ENCODE measurements at regions not wholly inside any gene's neighbourhood (a gene's known extent, or its start where the extent isn't known, plus 50 kb on each side); places are given as distances from the start of the nearest gene placed in this dataset.

DNA sequence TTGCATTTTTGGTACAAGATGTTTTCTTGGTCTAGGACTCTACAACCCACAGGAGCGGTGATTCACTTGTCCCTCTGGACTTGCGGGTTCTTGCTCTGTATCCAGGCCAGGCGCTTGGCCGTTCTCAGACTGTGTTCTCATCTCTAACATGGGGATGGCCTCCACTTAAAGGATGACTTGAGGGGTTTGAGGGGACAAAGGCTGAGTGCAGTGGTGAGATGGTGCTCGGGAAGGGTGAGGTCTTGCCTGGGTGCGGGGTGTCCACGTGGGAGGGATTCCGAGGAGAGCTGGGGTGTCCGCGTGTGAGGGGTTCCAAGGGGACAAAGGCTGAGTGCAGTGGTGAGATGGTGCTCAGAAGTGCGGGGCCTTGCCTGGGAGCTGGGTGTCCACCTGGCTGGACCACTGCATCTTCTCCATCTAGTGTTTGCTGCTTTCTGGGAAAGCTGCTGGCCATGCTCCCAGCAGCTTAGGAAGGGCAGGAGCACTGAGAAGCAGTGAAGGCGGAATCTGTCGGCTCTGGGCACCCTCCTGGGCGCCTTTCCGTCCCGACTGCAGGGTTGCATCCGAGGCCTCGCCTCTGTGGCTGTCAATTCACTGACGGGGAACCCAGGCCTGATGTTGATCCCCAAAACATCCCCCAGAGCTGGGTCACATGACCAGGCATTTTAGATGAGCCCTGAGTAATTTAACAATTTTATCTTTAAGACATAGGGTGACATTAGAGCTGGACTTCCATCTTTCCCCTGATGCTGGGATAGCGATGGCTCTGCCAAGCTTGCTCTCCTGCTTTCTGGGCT, 280.5 kb upstream of the IRX4 start:
- TF ChIP-seq, protein P1, sequence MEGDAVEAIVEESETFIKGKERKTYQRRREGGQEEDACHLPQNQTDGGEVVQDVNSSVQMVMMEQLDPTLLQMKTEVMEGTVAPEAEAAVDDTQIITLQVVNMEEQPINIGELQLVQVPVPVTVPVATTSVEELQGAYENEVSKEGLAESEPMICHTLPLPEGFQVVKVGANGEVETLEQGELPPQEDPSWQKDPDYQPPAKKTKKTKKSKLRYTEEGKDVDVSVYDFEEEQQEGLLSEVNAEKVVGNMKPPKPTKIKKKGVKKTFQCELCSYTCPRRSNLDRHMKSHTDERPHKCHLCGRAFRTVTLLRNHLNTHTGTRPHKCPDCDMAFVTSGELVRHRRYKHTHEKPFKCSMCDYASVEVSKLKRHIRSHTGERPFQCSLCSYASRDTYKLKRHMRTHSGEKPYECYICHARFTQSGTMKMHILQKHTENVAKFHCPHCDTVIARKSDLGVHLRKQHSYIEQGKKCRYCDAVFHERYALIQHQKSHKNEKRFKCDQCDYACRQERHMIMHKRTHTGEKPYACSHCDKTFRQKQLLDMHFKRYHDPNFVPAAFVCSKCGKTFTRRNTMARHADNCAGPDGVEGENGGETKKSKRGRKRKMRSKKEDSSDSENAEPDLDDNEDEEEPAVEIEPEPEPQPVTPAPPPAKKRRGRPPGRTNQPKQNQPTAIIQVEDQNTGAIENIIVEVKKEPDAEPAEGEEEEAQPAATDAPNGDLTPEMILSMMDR (IDR thresholded peaks at IDR 0.05; ENCODE audit: insufficient read depth, missing control alignments) = no peak
- DNase-seq (ENCODE audit: insufficient read length, low spot score) (no peak), FAIRE-seq (no peak)

DNA sequence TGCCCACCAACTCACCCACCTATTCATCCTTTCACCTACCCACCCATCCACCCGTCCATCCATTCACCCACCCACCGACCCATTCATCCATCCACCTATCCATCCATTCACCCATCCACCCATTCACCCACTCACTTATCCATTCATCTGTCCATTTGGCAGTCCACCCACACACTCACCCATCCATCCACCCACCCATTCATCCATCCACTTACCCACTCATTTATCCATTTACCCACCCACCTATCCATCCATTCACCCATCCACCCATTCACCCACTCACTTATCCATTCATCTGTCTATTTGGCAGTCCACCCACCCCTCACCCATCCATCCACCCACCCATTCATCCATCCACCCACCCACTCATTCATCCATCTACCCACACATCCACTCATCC, 278.1 kb upstream of the IRX4 start:
- FAIRE-seq (no peak), DNase-seq (ENCODE audit: insufficient read length, low spot score) (no peak)

DNA sequence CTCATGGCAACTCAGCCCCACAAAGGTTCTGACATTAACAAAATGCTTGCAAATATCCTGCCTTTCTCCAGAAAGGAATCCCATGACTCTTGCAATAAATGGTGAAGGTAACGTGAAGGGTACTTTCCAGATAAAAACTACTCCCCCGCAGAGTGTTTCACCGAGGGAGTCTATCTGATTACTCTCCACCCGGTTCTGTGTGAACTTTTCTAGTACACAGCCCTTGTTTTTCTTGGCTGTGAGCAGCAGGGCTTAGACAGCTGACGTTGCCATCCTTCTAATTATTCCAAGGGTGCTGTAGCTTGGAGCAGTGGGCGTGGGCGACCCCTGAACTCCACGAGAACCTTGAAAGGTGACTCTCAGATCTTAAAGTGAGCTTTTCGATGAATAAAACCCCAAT, 276.0 kb upstream of the IRX4 start:
- no peak for DNase-seq (ENCODE audit: insufficient read length, low spot score)
- FAIRE-seq = no peak
- TF ChIP-seq, protein P1 (IDR thresholded peaks at IDR 0.05; ENCODE audit: insufficient read depth, missing control alignments) = no peak

More for the DNA sequence above, 278.1 kb upstream of the IRX4 start:
- TF ChIP-seq, protein P1 (IDR thresholded peaks at IDR 0.05; ENCODE audit: insufficient read depth, missing control alignments) = no peak

DNA sequence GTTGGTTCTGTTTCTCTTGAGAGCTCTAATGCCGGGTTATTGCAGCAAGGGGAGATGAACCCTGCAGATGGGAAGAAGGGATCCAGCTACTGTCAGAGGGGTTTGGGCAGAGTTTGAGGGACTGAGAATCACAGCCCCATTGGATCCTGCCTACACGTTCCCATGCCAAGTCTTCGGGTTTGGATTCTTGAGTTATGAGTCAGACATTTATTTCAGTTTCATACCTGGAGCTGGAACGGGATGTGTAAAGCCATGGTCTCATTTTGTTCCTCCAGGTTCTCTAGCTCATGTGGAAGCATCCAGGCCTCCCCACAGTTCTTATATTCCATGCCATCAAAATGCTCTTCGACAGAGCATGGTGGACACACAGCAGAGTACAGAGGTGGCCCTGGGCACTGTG, 275.4 kb upstream of the IRX4 start:
- TF ChIP-seq, protein P1 (IDR thresholded peaks at IDR 0.05; ENCODE audit: insufficient read depth, missing control alignments) = no peak
- DNase-seq (ENCODE audit: insufficient read length, low spot score) (no peak), FAIRE-seq (no peak)

DNA sequence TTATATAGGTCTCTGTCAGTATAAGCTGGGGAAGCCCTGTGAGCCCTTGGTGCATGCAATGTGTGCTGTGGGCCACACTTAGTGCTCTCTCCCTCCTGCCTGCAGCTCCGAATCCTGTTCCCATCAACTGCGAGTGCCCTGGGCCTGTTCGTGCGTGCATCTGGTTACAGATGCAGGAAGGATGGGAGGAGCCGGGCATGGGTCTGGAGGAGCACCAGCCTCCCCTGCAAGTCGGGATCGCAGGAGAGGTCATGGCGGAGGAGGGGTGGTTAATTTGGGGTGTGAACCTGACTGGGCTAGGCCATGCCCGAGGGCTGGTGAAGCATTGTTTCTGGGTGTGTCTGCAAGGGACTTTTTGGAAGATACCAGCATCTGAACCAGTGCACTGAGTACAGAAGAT, 274.6 kb upstream of the IRX4 start:
- FAIRE-seq (no peak), DNase-seq (ENCODE audit: insufficient read length, low spot score) (no peak)
- TF ChIP-seq, protein P1 (IDR thresholded peaks at IDR 0.05; ENCODE audit: insufficient read depth, missing control alignments) = no peak

DNA sequence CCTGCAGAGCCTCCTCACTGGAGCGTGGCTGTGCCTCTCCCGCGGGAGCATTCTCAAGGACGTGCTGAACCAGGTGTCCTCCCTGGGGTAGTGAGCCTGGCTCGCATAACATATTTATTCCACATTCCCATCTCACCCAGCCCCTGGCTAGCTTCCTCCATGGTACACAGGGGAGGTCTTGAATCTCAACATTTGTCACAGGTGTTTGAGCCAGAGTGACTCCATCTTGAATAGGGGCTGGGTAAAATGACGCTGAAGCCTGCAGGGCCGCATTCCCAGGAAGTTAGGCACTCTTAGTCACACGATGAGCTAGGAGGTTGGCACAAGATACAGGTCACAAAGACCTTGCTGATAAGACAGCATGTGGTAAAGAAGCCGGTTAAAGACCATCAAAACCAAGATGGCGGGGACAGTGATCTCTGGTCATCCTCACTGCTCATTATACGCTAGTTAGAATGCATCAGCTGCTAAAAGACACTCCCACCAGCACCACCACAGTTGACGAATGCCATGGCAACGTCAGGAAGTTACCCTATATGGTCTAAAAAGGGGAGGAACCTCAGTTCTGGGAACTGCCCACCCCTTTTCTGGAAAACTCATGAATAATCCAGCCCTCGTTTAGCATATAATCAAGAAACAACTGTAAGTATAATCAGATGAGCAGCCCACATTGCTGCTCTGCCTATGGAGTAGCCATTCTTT, 273.8 kb upstream of the IRX4 start:
- FAIRE-seq = no peak
- no peak for DNase-seq (ENCODE audit: insufficient read length, low spot score)

More for the DNA sequence above, 273.8 kb upstream of the IRX4 start:
- TF ChIP-seq, protein P1 (IDR thresholded peaks at IDR 0.05; ENCODE audit: insufficient read depth, missing control alignments) = no peak

Data from D721Med (cell line).